Fibroblast of skin of right biceps (primary cell): ENCODE measurements at regions not wholly inside any gene's neighbourhood (a gene's known extent, or its start where the extent isn't known, plus 50 kb on each side); places are given as distances from the start of the nearest gene placed in this dataset.
A peak's percentile ranks its signal among the peaks of the same experiment; 100 is the strongest.

Experiments
- DNase-seq: peaks from one replicate; pipeline ENCODE4 v3.0.0-alpha.2; 2013

DNA sequence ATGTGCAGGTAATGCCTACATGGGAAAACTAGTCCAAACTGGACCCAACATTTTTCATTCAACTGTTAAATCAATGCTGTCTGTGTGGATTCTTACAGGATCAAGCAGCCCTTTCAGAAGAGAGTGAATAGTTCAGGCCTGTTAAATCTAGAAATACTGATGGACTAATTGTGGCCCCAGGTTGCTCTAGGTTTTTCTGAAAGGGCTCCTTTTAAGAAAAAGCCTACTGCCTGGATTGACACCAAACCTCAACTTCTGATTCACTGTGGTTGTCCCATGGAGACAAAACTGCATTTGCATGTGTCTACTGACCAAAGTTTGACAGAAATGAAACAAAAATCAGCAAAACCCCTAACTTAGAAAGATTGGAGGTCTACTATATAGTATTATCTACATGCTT, 437.0 kb downstream of the KLF12 start:
- DNase-seq = no peak

DNA sequence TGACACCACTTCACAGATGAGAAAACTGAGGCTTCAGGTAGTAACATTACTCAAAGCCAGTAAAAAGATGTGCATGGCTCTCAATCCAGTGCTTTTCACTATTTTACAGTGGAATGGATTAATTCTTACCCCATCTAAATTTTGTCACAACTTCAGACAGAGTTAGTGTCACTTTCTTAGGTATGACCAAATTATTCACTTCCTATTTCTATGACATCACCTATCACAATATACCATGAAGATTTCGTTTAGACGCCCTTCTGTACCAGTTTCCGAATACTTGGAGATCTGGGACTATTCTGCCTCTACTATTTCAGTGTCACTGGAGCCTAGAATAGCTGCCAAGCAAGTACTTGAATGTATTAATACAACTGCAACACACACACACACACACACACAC, 437.5 kb downstream of the KLF12 start:
- no peak for DNase-seq

DNA sequence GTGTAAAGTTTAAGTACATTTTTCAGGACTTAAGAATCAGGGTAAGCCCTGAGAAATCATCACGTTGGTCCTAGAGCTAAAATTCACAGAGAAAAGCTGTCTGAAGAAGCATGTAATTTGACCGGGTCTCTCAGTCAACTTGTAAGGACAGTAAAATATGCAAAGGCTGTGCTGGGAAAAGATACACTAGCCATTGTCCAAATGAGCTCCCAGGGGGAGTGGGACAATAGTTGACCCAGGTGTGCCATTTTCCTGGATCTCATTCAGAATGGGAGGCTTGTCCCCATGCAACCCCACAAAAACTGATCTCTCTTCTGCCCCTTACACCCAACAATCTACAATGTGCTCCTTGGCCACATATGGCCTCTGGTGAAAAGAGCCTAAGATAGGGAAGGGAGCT, 437.9 kb downstream of the KLF12 start:
- DNase-seq = no peak

DNA sequence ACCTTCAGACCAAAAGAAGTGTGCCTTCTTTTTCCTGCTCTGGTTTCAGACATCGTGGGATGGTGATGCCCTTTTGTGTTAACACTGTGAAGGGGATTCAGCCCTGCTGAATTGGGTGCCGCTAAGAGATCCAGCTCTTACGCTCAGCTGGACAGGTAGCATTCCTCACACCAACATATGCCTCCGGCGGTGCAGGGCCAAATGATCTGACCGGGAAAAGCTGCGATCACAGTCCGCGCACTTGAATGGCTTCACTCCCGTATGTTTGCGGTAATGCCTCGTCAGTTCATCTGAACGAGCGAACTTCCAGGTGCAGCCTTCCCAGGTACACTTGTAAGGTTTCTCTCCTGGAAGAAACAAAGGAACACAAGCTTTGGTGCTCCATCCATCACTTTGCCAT, 438.9 kb downstream of the KLF12 start:
- no peak for DNase-seq

DNA sequence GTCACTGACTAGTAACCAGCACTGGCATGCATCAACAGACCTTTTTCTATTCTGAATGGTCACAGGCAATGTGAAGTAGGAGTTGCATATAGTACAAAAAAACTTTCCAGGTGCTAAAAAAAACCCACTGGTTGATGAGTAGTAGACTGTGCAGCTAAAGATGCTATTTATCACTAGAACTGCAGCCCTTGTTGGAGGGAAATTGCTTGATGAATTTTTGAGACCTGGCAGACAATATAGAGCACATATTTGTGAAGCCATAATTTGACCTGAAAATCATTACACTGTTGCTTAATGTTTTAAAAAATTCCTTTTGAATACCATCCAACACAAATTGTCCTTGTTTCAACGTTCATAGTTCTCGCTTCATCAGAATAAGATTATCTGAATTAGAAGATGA, 441.0 kb downstream of the KLF12 start:
- DNase-seq = no peak

DNA sequence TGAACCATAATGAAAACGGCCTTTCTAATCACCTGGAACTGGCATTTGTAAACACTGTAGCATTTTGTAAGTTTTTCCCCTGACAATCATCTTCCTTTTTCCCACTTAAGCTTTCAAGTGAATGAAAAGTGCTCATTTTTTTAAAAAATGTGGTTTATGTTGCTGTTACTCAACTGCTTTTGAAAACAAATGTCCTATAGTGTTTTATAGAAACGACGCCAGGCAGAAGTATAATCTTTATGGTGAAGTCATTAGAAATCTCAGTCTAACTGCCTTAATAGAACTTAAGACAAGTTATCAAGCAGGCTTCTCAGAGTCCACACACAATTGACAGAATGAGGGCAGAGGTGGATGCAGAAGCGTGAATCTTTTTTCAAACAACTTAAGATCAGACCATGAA, 442.3 kb downstream of the KLF12 start:
- DNase-seq = no peak

DNA sequence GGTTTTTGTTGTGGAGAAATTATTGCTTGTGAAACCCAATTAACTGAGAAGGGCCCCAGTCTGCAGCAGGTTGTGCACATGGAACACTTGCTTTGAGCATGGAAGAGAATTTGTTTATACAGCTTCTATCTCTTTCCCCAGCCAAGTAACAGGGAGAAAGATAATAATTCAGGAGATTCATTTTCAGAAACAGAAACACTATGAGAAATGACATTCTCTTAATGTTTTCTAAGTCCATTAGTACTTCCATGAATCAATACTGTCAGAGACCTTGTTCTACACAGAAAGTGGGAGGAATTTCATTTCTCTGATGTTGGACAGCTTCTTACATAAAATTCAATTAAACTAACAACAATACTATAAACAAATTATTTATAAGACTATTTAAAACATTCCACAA, 446.3 kb downstream of the KLF12 start:
- no peak for DNase-seq

DNA sequence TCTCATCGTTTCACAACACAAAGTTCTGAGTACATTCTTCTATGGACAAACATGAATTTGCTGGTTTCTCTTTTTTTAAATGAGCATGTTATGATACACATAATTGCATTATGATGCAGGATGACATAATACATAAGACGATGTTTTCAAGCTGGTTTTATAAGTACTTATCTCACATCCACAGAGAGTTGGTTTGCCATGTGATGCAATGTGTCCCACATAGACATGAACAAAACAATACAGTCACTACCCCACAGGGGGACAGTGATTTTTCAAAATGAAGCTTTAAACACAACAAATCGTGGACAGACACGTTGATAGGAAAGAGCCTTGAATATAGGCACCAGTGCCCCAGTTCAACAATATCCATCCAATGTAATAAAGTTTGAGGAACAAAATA, 447.1 kb downstream of the KLF12 start:
- no peak for DNase-seq

DNA sequence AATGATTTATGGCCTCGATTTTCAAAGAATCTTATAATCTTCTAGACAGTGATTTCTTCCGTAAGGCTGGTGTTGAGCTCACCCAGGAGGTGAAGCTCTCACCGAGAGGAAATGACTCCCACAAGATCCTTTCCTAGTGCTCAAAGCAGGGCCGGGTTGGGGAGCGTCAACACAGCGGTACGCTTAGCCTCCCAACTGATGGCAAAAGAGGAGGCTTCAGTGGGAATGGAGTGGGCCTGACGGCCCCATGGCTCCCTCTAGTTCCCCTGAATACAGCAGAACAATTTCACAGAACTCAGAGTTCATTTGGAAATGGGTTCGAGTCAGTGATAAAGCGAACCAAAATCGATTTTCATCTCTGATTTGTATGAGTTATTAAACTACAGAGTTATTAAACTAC, 449.5 kb downstream of the KLF12 start:
- no peak for DNase-seq

DNA sequence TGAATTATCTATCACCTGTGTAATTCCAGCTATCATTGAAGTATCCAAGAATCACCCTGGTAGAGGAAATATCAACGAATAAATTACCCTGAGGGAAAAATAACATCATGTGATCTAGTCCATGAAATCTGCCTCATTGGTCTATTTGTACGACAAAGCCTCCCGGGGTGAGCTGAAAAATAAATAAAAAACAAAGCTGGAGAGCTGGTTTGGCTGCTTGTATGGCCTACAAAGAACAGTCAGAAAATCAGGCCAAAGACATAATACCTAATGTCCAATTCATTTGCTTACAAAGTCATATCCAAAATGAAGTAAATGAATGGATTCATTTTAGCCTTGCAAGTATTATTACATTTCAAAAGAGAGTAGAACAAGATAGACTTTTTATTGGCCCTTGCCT, 449.9 kb downstream of the KLF12 start:
- no peak for DNase-seq

DNA sequence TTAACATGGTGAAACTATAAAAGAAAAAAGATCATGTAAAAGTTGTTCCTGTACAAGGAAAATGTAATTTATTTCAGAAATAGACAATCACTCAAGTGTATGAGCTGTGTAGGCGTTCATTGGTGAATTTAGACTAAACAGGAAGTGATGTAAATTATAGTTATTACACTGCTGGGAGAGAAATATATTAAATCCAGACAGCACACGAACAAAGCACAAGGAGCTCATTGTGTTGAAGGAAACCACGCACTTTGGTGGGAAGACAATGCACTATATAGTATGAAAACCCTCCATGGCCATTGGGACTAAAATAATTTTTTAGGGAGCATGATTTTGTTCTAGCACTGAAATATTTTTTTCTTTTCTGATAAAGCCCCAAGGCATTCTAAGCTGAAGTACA, 450.5 kb downstream of the KLF12 start:
- no peak for DNase-seq

DNA sequence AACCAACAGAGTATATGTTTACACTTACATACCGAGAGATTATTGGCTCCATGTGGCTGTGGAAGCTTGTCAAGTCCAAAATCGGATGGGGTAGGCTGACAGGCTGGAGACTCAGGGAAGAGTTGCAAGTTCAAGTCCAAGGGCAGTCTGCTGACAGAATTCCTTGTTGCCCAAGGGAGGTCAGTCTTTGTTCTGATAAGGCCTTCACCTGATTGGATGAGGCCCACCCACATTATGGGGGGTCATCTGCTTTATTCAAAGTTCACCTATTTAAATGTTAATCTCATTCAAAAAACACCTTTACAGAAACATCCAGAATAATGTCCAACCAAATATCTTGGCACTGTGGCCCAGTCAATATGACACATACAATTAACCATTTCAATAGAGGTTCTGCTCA, 452.4 kb downstream of the KLF12 start:
- no peak for DNase-seq

DNA sequence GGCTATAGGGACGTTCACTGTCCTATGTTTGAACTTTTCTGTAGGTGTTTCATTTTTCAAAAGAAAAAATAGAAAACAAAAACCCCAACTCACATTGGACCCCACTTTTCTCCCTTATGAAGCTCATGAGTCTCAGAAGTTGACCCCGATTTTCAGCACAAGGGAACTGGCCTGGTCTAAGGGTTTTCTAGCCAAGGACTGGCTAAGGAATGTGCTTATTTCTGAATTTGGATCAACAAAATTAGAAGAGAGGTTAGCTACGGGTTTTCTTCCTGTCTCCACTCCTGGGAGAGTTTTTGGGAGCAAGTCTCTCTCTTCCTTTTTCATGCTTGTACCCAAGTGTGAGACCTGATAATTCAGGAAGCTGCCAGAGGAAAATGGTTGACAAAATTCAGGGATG, 453.2 kb downstream of the KLF12 start:
- no peak for DNase-seq

DNA sequence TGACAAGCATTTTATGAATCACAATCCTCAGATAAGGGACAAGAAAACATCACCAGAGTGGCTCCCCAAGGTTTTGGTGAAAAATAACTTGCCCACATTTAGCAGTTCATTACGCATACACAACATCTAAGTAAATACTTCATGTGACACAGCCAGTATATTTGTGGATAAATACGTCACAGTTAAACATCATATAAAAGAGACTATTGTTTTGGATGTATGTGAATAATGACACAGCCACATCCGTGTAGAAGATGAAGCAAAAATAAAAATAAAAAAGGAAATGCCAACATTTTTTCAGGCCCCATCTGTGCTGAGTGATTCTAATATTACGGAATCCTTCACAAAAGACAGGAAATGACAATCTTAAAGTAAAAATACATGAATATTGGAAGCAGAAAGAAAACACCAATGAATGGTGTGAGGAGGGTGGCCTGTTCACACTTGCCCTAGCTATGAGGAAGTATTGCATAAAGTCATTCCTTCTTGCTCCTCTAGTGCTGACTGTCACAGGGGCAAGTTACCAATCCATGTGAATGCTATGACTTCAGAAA, 457.1 kb downstream of the KLF12 start:
- peak; percentile 56 for DNase-seq

DNA sequence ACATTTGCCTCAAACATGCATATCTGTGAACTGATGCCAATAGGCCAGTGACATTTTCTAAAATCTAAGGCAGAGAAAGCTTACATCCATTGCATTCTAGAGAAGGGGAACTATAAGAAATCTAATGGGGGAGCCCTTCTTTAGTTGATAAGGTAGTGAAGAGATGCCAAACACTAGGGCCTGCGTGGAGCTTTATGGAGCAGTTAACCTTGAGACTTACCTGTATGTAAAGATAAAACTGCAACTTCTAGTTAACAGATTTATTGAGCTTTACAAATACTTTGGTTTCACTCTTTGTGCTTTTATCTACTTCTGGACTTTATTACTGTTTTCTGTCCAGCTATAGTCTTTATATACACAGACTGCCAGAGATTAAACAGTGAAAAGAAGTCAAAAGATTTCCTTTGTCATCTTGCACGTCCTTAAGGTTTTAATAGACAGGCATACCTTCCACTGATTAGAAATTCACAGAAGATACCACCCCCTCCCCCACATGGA, 457.6 kb downstream of the KLF12 start:
- DNase-seq = no peak

DNA sequence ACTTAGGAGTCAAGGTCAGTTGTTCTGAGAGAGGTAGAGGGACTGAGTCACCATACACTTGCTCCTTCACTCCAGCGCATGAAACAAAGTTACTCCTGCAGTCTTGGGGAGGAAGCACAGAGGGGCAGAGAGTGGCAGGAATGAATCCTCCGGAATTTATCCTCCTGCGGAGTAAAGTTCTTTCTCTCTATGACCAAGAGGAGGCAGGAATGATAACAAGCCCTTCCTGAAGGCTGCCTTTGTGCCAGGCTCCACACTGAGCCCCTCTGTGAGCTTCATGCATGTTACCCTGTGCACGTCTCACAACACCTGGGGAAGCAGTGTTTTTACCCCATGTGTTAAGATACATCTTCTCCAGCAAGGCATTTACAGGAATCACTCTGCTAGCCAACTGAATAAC, 458.4 kb downstream of the KLF12 start:
- DNase-seq = no peak

DNA sequence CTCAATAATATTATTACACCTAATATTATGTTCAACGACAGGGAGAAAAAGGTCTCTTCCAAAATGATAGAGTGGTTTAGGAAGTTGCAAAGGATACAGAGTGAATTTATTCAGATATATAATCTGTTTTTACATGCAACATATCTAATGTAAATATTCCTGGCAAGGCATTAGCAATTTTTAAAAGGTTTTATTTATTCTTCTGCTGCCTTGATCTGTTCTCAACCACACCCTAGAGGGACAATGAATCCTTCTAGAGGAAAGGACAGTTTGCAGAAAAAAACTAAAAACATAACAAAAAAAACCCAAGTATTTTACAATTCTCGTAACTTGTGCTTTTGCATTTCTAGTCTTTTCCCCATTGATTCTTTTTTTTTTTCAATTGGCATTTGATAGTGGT, 459.6 kb downstream of the KLF12 start:
- DNase-seq = no peak

DNA sequence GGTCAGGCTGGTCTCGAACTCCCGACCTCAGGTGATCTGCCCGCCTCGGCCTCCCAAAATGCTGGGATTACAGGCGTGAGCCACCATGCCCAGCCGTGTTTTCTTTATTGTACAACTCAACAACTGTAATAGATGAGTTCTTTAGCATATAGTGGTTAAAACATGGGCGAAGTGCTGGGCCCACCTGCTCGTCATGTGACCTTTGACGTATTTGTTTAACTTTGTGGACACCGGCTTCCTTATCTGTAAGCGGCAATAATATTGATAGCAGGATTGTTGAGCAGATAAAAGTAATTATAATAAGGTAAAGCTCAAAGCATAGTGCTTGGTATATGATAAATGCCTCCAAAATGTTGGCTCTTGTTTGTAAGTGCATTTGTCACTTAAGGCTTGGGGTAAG, 460.3 kb downstream of the KLF12 start:
- DNase-seq = no peak

DNA sequence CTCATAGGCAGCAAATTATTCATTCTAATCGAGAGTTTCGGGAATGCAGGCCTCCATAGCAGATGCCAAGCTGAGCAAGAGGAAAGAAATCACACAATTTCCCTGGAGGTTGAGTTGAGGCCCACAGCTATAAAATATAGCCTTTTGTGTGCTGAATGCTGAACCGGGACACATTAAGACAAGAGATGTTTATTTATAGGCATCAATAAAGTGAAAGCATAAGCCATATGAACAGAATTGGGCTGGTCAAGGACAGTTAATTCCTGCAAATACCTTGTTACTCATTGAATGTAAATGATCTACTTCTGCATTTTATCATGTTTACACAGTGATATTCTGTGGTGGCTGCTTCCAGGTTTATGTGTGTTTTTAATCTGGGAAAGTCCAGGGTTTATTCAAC, 461.7 kb downstream of the KLF12 start:
- peak; percentile 8 for DNase-seq

DNA sequence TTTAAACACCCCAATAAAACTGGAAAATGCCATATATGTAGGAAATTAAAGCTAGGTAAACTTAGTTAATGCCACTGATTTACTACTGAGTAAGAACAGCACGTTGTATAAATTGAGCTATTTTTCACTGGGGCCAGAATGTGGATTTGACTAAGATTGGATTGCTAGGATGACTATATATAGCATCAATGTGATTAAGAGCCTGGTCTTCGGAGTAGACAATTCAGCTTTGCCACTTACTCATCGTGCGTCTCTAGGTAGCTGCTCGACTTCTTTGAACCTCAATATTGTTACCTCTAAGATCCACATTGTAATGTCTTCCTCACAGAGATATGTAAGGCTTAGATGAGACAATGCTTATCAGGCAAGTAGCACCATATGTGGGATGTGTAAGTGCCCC, 462.5 kb downstream of the KLF12 start:
- DNase-seq = no peak

DNA sequence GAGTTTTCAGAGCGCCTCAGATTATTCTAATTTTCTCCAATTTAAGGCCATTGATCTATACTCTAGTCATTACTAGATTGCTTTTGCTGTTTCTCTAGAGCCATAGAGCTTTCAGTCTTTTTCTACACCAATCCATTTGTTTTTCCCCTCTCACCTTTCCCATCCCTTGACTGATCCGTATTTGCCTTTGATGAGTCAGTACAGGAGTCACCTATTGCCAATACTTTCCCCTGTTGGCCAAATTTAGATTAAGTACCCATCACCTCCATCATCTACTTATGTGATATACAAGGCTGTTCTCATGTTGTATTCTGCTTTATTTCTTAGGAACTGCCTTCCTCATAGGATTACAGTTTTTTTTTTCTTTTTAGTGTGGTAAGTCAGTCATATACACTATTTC, 463.2 kb downstream of the KLF12 start:
- no peak for DNase-seq

DNA sequence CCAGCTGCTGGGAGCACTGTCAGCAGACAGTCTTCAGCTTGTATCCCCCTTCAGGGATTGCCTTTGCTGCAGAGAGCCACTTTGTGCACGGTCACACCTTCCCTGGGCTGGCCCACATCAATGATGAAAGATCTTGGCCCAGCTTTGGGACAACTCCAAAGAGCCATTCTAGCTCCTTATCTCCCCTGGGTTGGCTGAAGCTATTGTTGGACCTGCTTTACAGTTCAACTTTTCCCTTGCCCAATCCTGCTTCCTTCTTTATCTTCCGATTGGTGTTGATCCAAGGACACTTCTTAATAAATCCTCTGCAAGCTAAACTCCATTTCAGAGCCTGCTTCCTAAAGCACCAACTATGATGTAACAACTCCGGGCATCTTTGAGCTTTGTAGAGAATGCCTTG, 466.4 kb downstream of the KLF12 start:
- DNase-seq = no peak

DNA sequence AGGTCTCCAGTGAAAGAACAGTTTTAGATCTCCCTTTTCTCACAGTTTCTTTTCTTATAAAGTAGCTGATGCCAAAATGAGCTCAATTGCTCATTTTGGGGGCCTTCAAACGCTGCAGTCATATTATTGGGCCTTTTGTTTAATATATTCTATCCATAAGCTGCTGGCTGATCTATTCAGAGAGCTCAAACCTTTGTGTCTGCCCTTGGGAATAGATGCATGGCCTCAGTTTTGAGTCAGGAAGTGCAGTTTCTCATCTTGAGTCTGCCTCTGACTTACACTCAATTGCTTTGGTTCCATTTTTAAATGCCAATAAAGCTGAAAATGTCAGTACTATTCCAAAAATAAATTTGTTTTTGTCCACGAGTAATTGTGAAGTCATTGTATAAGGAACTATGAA, 468.9 kb downstream of the KLF12 start:
- no peak for DNase-seq

DNA sequence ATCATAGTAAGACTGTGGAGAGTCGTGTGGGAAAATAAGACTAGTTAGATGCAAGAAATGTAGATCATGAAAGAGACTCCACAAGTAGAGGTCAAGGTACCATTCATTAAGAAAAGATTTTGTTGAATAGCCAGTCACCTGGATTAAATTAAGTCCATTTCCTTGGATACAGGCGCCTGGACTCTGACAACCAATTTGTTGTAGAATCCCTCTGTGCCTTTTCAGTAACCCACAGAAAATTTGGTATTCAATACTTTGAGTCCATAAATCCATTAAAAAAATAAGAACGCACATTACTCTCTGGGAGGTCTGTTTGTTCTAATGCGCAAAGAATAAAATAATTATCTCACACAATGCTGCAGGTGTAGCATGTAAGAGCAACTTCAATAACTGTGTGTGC, 469.4 kb downstream of the KLF12 start:
- no peak for DNase-seq

DNA sequence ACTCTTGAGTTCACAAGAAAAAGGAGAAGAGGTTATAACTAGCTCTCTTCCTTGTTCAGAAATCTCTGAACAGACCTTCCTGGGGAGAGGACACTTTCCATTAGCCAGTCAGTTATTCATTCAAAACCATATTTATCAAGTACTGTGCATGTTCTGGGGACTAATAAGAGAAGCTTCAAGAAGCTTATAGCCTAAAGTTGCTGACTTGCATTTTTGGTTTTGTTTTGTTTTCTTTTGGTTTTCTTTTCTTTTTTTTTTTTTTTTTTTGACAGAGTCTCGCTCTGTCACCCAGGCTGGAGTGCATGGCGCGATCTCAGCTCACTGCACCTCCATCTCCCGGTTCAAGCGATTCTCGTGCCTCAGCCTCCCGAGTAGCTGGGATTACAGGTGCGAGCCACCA, 471.4 kb downstream of the KLF12 start:
- DNase-seq = no peak
